ENCODE measurements at regions not wholly inside any gene's neighbourhood (a gene's known extent, or its start where the extent isn't known, plus 50 kb on each side); places are given as distances from the start of the nearest gene placed in this dataset.

DNA sequence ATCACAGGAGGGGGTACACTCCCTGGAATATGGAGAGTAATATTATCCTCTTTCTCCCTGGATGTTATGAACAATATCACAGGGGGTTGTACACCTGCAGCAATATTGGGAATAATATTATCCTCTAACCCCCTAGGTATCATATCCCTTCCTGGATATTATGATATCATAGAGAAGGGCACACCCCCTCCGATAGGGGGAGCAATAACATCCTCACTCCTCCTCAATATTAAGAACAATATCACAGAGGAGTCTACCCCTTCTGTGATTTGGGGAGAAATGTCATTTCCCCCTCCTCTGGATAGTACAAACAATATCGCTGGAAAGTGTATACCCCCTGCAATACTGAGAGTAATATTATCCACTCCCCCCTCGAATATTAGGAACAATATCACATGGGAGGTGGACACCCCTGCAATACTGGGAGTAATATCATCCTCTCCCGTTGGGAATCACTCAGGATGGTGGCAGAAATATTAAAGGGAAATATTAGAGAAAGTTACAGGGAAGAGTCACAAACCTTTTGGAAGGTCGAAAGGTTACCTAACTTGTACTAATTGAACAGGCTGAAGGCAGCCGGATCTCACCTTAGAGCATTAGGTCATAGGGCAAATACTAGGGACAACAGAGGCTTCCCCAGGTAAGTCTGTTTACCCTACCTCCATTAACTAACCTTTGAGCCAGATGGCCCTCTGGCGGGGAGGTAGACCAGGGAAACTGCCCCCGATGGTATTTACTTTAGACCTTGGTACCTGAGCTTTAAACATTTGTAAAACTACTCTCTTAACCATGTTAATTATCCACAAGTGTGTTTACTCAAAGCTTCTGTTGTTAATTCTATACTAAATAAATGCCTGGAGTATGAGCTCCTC, 57.5 kb upstream of the FREM1 start:
- DNase-seq (ENCODE audit: low spot score in 2 of 2) (no peak), FAIRE-seq (no peak)

GRCh38 chr9:14962193-14962882, 52.1 kb upstream of the FREM1 start:
- FAIRE-seq (no peak), DNase-seq (ENCODE audit: low spot score in 2 of 2) (no peak)

- FAIRE-seq (no peak), DNase-seq (ENCODE audit: low spot score in 2 of 2) (no peak)
Measured at GRCh38 chr9:14961372-14962068, 51.3 kb upstream of the FREM1 start.

DNA sequence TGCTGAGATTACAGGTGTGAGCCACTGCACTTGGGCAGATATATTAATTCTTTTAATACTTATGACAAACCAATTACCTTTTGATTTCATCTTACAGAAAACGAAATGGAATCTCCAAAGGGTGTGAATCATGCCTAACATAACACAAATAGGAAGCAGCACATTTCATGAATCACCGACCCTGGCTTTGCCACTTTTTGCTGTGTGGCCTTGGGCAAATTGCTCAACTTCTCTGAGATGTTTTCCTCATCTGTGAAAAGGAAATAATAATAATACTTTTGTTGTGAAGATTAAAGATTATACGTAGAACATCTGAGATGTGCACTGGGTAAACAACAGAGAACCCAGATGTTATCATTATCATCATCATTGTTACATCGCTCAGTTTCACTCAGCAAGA, 50.7 kb upstream of the FREM1 start:
- FAIRE-seq (no peak), DNase-seq (ENCODE audit: low spot score in 2 of 2) (no peak)

All from frontal cortex (tissue), 3 donors.